ENCODE measurements at regions not wholly inside any gene's neighbourhood (a gene's known extent, or its start where the extent isn't known, plus 50 kb on each side); places are given as distances from the start of the nearest gene placed in this dataset.
"Not testable (repeated sequence)": the region's sequence is repeated elsewhere in the genome, so short reads cannot be mapped to it uniquely, and the experiment has no call there.

- TF ChIP-seq CTCF (IDR thresholded peaks at IDR 0.05; ENCODE audit: low read depth, low read length, missing control alignments) = no peak
- no peak overlapping the region for H3K4me3 ChIP-seq (replicated peaks; ENCODE audit: low read depth, low read length)
- no peak for DNase-seq (ENCODE audit: extremely low read depth, low read depth)
Observed at GRCh38 chr3:102004561-102004960, 155.2 kb downstream of the NFKBIZ start.

- H3K4me3 ChIP-seq (replicated peaks; ENCODE audit: low read depth, low read length) = no peak overlapping the region
- TF ChIP-seq CTCF (IDR thresholded peaks at IDR 0.05; ENCODE audit: low read depth, low read length, missing control alignments) = no peak
- DNase-seq (ENCODE audit: extremely low read depth, low read depth) = no peak
Observed at GRCh38 chr3:102005551-102005950, 156.2 kb downstream of the NFKBIZ start.

GRCh38 chr3:102006812-102007485, 157.6 kb downstream of the NFKBIZ start:
- no peak overlapping the region for H3K4me3 ChIP-seq (replicated peaks; ENCODE audit: low read depth, low read length)
- peak; percentile 78 for DNase-seq (ENCODE audit: extremely low read depth, low read depth)
- TF ChIP-seq CTCF (IDR thresholded peaks at IDR 0.05; ENCODE audit: low read depth, low read length, missing control alignments) = no peak

- H3K4me3 ChIP-seq (replicated peaks; ENCODE audit: low read depth, low read length); DNase-seq (ENCODE audit: extremely low read depth, low read depth): not testable (repeated sequence)
Observed at GRCh38 chr3:102008436-102008835, 159.1 kb downstream of the NFKBIZ start.

GRCh38 chr3:102016417-102016816, 167.1 kb downstream of the NFKBIZ start:
- TF ChIP-seq CTCF (IDR thresholded peaks at IDR 0.05; ENCODE audit: low read depth, low read length, missing control alignments) = no peak
- DNase-seq (ENCODE audit: extremely low read depth, low read depth) = no peak
- no peak overlapping the region for H3K4me3 ChIP-seq (replicated peaks; ENCODE audit: low read depth, low read length)

GRCh38 chr3:102017784-102018183, 168.5 kb downstream of the NFKBIZ start:
- no peak for DNase-seq (ENCODE audit: extremely low read depth, low read depth)
- H3K4me3 ChIP-seq (replicated peaks; ENCODE audit: low read depth, low read length) = no peak overlapping the region
- no peak for TF ChIP-seq CTCF (IDR thresholded peaks at IDR 0.05; ENCODE audit: low read depth, low read length, missing control alignments)

GRCh38 chr3:102018551-102018950, 169.2 kb downstream of the NFKBIZ start:
- DNase-seq (ENCODE audit: extremely low read depth, low read depth) = no peak
- TF ChIP-seq CTCF (IDR thresholded peaks at IDR 0.05; ENCODE audit: low read depth, low read length, missing control alignments) = no peak
- H3K4me3 ChIP-seq (replicated peaks; ENCODE audit: low read depth, low read length) = no peak overlapping the region

Data from HFF-Myc (cell line).